ENCODE measurements at regions not wholly inside any gene's neighbourhood (a gene's known extent, or its start where the extent isn't known, plus 50 kb on each side); places are given as distances from the start of the nearest gene placed in this dataset.
"Not testable (repeated sequence)": the region's sequence is repeated elsewhere in the genome, so short reads cannot be mapped to it uniquely, and the experiment has no call there.

- DNase-seq (ENCODE audit: low read depth in 2 of 2): no peak
Observed at GRCh38 chr12:74254784-74255183, 282.9 kb upstream of the ATXN7L3B start.

GRCh38 chr12:74259199-74259598 is 278.4 kb upstream of the ATXN7L3B start:
- DNase-seq (ENCODE audit: low read depth in 2 of 2): no peak

- no peak for DNase-seq (ENCODE audit: low read depth in 2 of 2)
Observed at GRCh38 chr12:74264692-74265091, 272.9 kb upstream of the ATXN7L3B start.

GRCh38 chr12:74269355-74269754 is 268.3 kb upstream of the ATXN7L3B start:
- DNase-seq (ENCODE audit: low read depth in 2 of 2): not testable (repeated sequence)

- DNase-seq (ENCODE audit: low read depth in 2 of 2): no peak
Observed at GRCh38 chr12:74280156-74280655, 257.4 kb upstream of the ATXN7L3B start.

- DNase-seq (ENCODE audit: low read depth in 2 of 2): not testable (repeated sequence)
Observed at GRCh38 chr12:74281401-74282180, 256.0 kb upstream of the ATXN7L3B start.

- DNase-seq (ENCODE audit: low read depth in 2 of 2): no peak
Observed at GRCh38 chr12:74283646-74284045, 254.0 kb upstream of the ATXN7L3B start.

- DNase-seq (ENCODE audit: low read depth in 2 of 2): no peak
Observed at GRCh38 chr12:74285773-74286172, 251.9 kb upstream of the ATXN7L3B start.

GRCh38 chr12:74286254-74286653 is 251.4 kb upstream of the ATXN7L3B start:
- no peak for DNase-seq (ENCODE audit: low read depth in 2 of 2)

- no peak for DNase-seq (ENCODE audit: low read depth in 2 of 2)
Observed at GRCh38 chr12:74292351-74293194, 245.1 kb upstream of the ATXN7L3B start.

GRCh38 chr12:74293689-74294131 is 243.9 kb upstream of the ATXN7L3B start:
- no peak for DNase-seq (ENCODE audit: low read depth in 2 of 2)

GRCh38 chr12:74317078-74317601 is 220.5 kb upstream of the ATXN7L3B start:
- DNase-seq (ENCODE audit: low read depth in 2 of 2): no peak

- no peak for DNase-seq (ENCODE audit: low read depth in 2 of 2)
Observed at GRCh38 chr12:74317741-74318140, 219.9 kb upstream of the ATXN7L3B start.

GRCh38 chr12:74319886-74320285 is 217.7 kb upstream of the ATXN7L3B start:
- DNase-seq (ENCODE audit: low read depth in 2 of 2): no peak

- no peak for DNase-seq (ENCODE audit: low read depth in 2 of 2)
Observed at GRCh38 chr12:74321381-74321780, 216.3 kb upstream of the ATXN7L3B start.

GRCh38 chr12:74322792-74323191 is 214.8 kb upstream of the ATXN7L3B start:
- no peak for DNase-seq (ENCODE audit: low read depth in 2 of 2)

- no peak for DNase-seq (ENCODE audit: low read depth in 2 of 2)
Observed at GRCh38 chr12:74328623-74329022, 209.0 kb upstream of the ATXN7L3B start.

- DNase-seq (ENCODE audit: low read depth in 2 of 2): no peak
Observed at GRCh38 chr12:74334780-74335179, 202.9 kb upstream of the ATXN7L3B start.

- DNase-seq (ENCODE audit: low read depth in 2 of 2): no peak
Observed at GRCh38 chr12:74337951-74338350, 199.7 kb upstream of the ATXN7L3B start.

- DNase-seq (ENCODE audit: low read depth in 2 of 2): no peak
Observed at GRCh38 chr12:74339211-74339610, 198.4 kb upstream of the ATXN7L3B start.

- no peak for DNase-seq (ENCODE audit: low read depth in 2 of 2)
Observed at GRCh38 chr12:74349925-74350324, 187.7 kb upstream of the ATXN7L3B start.

- no peak for DNase-seq (ENCODE audit: low read depth in 2 of 2)
Observed at GRCh38 chr12:74365178-74365964, 172.3 kb upstream of the ATXN7L3B start.

Measured in stimulated activated CD8-positive, alpha-beta memory T cell treated with anti-CD3 and anti-CD28 coated beads, Interleukin-15, amount 100 ng/mL, for 48 hours (primary cell).